Esophagus squamous epithelium (tissue), 4 donors: ENCODE measurements at regions not wholly inside any gene's neighbourhood (a gene's known extent, or its start where the extent isn't known, plus 50 kb on each side); places are given as distances from the start of the nearest gene placed in this dataset.
"Not testable (repeated sequence)": the region's sequence is repeated elsewhere in the genome, so short reads cannot be mapped to it uniquely, and the experiment has no call there.

Experiments
- CTCF ChIP-seq, 6 experiments: fragments of 450-650 bp in 4 of 6; fragments of 200-600 bp in 2 of 6; sonication (generic) in 2 of 6; IDR thresholded peaks; one replicate each; pipeline ENCODE4 v1.5.1; 2016 to 2019; ENCODE audit warnings: antibody characterized with exemption in 6 of 6, mild to moderate bottlenecking in 4 of 6, moderate library complexity in 4 of 6
- POLR2A ChIP-seq, 4 donors: fragments of 450-650 bp; IDR thresholded peaks; one replicate each; pipeline ENCODE4 v1.6.1; 2017; ENCODE audit warnings: antibody characterized with exemption in 4 of 4, mild to moderate bottlenecking in 4 of 4, moderate library complexity in 3 of 4

GRCh38 chr10:29363930-29364329 lies 75.1 kb downstream of the LYZL1 start:
- TF ChIP-seq CTCF, POLR2A (IDR thresholded peaks at IDR 0.05): not testable (repeated sequence)
